Esophagus squamous epithelium (tissue), 5 donors: ENCODE measurements at regions not wholly inside any gene's neighbourhood (a gene's known extent, or its start where the extent isn't known, plus 50 kb on each side); places are given as distances from the start of the nearest gene placed in this dataset.
A peak's percentile ranks its signal among the peaks of the same experiment; 100 is the strongest.

ENCODE experiments used
- DNase-seq: peaks from one replicate; lab custom pipeline; 2025; lab: John Stamatoyannopoulos, UW
- H3K27ac ChIP-seq, 4 donors: fragments of 200-600 bp; sonication (generic); one replicate each; pipeline ENCODE4 v1.5.1; 2016 to 2019; ENCODE audit warnings: mild to moderate bottlenecking in 1 of 4
- H3K27me3 ChIP-seq, 4 donors: fragments of 200-600 bp; sonication (generic); 1 replicate in 3 of 4; 2 replicates in 1 of 4; pipeline versions ENCODE4 v1.5.1 to v1.6.0; 2017 to 2021; ENCODE audit warnings: antibody characterized with exemption in 1 of 4
- H3K36me3 ChIP-seq, 3 donors: fragments of 200-600 bp; sonication (generic); one replicate each; pipeline ENCODE4 v1.5.1; 2016 to 2019
- H3K4me1 ChIP-seq, 3 donors: fragments of 200-600 bp; sonication (generic); one replicate each; pipeline ENCODE4 v1.5.1; 2017 to 2019
- H3K4me3 ChIP-seq, 4 donors: fragments of 200-600 bp; sonication (generic); 1 replicate in 3 of 4; 2 replicates in 1 of 4; pipeline ENCODE4 v1.5.1; 2016 to 2019; ENCODE audit warnings: mild to moderate bottlenecking in 2 of 4, moderate library complexity in 1 of 4
- H3K9me3 ChIP-seq, 3 donors: fragments of 200-600 bp; sonication (generic); one replicate each; pipeline ENCODE4 v1.5.1; 2016 to 2019
- CTCF ChIP-seq, 6 experiments: fragments of 450-650 bp in 4 of 6; fragments of 200-600 bp in 2 of 6; sonication (generic) in 2 of 6; IDR thresholded peaks; one replicate each; pipeline ENCODE4 v1.5.1; 2016 to 2019; ENCODE audit warnings: antibody characterized with exemption in 6 of 6, mild to moderate bottlenecking in 4 of 6, moderate library complexity in 4 of 6
- POLR2A ChIP-seq, 4 donors: fragments of 450-650 bp; IDR thresholded peaks; one replicate each; pipeline ENCODE4 v1.6.1; 2017; ENCODE audit warnings: antibody characterized with exemption in 4 of 4, mild to moderate bottlenecking in 4 of 4, moderate library complexity in 3 of 4
- WGBS, 2 donors: methylation state at CpG; one replicate each; pipeline ENCODE4 v1.1.5; 2018; 5-methylcytosine and 5-hydroxymethylcytosine counted together
- intact Hi-C: fragments of 100-400 bp; cut with DNase I; formaldehyde crosslinking; loops from one replicate; pipeline ENCODE4 v1.15.0; 2022
- donor health status: DM: yes; HTN: yes; CAD: no.

- Histone ChIP-seq H3K4me1 (no peaks in the 10 kb centered on the region), H3K36me3 (no peaks in the 10 kb centered on the region), H3K27ac (no peak overlapping the region), H3K4me3 (no peak overlapping the region), H3K9me3 (no peaks in the 10 kb centered on the region), H3K27me3 (no peaks in the 10 kb centered on the region)
- intact Hi-C loops = no loop called here
- DNase-seq = no peak
- TF ChIP-seq CTCF (IDR thresholded peaks at IDR 0.05) (no peak), POLR2A (IDR thresholded peaks at IDR 0.05) (no peak)
- 24 to 55% methylated on average over 2 of the region's 2 CpGs for WGBS, 2 donors
These were observed 104.7 kb upstream of the IFNG-AS1 start for GRCh38 chr12:67884596-67884995.

- Histone ChIP-seq H3K4me1 (no peaks in the 10 kb centered on the region), H3K27me3 (no peaks in the 10 kb centered on the region), H3K9me3 (no peaks in the 10 kb centered on the region), H3K36me3 (no peaks in the 10 kb centered on the region), H3K27ac (peak overlapping the region in 2 of 4 donors; percentile 18 to 51), H3K4me3 (no peak overlapping the region)
- 35 to 39% methylated on average over 7 of the region's 7 CpGs for WGBS, 2 donors
- intact Hi-C loops = no loop called here
- TF ChIP-seq CTCF (IDR thresholded peaks at IDR 0.05) (no peak), POLR2A (IDR thresholded peaks at IDR 0.05) (no peak)
- DNase-seq = no peak
These were observed 103.7 kb upstream of the IFNG-AS1 start for GRCh38 chr12:67885375-67886169.

- DNase-seq = no peak
- intact Hi-C loops = no loop called here
- Histone ChIP-seq H3K27ac (no peak overlapping the region), H3K4me1 (no peaks in the 10 kb centered on the region), H3K36me3 (no peaks in the 10 kb centered on the region), H3K4me3 (no peak overlapping the region), H3K9me3 (no peaks in the 10 kb centered on the region), H3K27me3 (no peaks in the 10 kb centered on the region)
- no peak for TF ChIP-seq CTCF (IDR thresholded peaks at IDR 0.05)
- no peak for TF ChIP-seq POLR2A (IDR thresholded peaks at IDR 0.05)
These were observed 102.2 kb upstream of the IFNG-AS1 start for GRCh38 chr12:67887065-67887464.

- no peak overlapping the region for H3K4me3 ChIP-seq
- WGBS, 2 donors = 65 to 70% methylated on average over 2 of the region's 2 CpGs
- H3K27ac ChIP-seq = no peak overlapping the region
- no peak for TF ChIP-seq POLR2A (IDR thresholded peaks at IDR 0.05)
- TF ChIP-seq CTCF (IDR thresholded peaks at IDR 0.05) = no peak
- intact Hi-C loops = no loop called here
- no peak for DNase-seq
- H3K27me3 ChIP-seq = no peaks in the 10 kb centered on the region
- H3K9me3 ChIP-seq = no peaks in the 10 kb centered on the region
- no peaks in the 10 kb centered on the region for H3K36me3 ChIP-seq
- no peaks in the 10 kb centered on the region for H3K4me1 ChIP-seq
These were observed 99.3 kb upstream of the IFNG-AS1 start for GRCh38 chr12:67889931-67890330.

GRCh38 chr12:67890726-67891258, 98.5 kb upstream of the IFNG-AS1 start:
- 54 to 60% methylated on average over 4 of the region's 4 CpGs for WGBS, 2 donors
- Histone ChIP-seq H3K27me3 (no peaks in the 10 kb centered on the region), H3K9me3 (no peaks in the 10 kb centered on the region), H3K27ac (no peak overlapping the region), H3K4me3 (no peak overlapping the region), H3K4me1 (no peaks in the 10 kb centered on the region), H3K36me3 (no peaks in the 10 kb centered on the region)
- intact Hi-C loops = no loop called here
- TF ChIP-seq CTCF (IDR thresholded peaks at IDR 0.05) (no peak), POLR2A (IDR thresholded peaks at IDR 0.05) (no peak)
- no peak for DNase-seq
